ENCODE measurements at regions not wholly inside any gene's neighbourhood (a gene's known extent, or its start where the extent isn't known, plus 50 kb on each side); places are given as distances from the start of the nearest gene placed in this dataset.
"Not testable (repeated sequence)": the region's sequence is repeated elsewhere in the genome, so short reads cannot be mapped to it uniquely, and the experiment has no call there.

- DNase-seq: no peak
Observed at GRCh38 chr5:1960595-1961303, 78.0 kb upstream of the IRX4 start.

- DNase-seq: no peak
Observed at GRCh38 chr5:1959725-1960581, 77.2 kb upstream of the IRX4 start.

- DNase-seq: no peak
Observed at GRCh38 chr5:1959231-1959630, 76.5 kb upstream of the IRX4 start.

GRCh38 chr5:1958211-1959010 is 75.7 kb upstream of the IRX4 start:
- no peak for DNase-seq

GRCh38 chr5:1955586-1955985 is 72.9 kb upstream of the IRX4 start:
- no peak for DNase-seq

GRCh38 chr5:1953710-1954109 is 71.0 kb upstream of the IRX4 start:
- DNase-seq: not testable (repeated sequence)

GRCh38 chr5:1952444-1953099 is 69.8 kb upstream of the IRX4 start:
- no peak for DNase-seq

- DNase-seq: no peak
Observed at GRCh38 chr5:1952021-1952420, 69.3 kb upstream of the IRX4 start.

GRCh38 chr5:1951165-1951816 is 68.6 kb upstream of the IRX4 start:
- no peak for DNase-seq

- DNase-seq: no peak
Observed at GRCh38 chr5:1950708-1951103, 68.0 kb upstream of the IRX4 start.

GRCh38 chr5:1950096-1950707 is 67.5 kb upstream of the IRX4 start:
- DNase-seq: no peak

GRCh38 chr5:1949253-1949652 is 66.5 kb upstream of the IRX4 start:
- DNase-seq: no peak

- no peak for DNase-seq
Observed at GRCh38 chr5:1948663-1949191, 66.0 kb upstream of the IRX4 start.

GRCh38 chr5:1948111-1948510 is 65.4 kb upstream of the IRX4 start:
- DNase-seq: no peak

GRCh38 chr5:1946776-1947175 is 64.1 kb upstream of the IRX4 start:
- DNase-seq: no peak

- no peak for DNase-seq
Observed at GRCh38 chr5:1946122-1946677, 63.5 kb upstream of the IRX4 start.

- no peak for DNase-seq
Observed at GRCh38 chr5:1945606-1946005, 62.9 kb upstream of the IRX4 start.

- DNase-seq: no peak
Observed at GRCh38 chr5:1944408-1944807, 61.7 kb upstream of the IRX4 start.

- DNase-seq: no peak
Observed at GRCh38 chr5:1943481-1943880, 60.8 kb upstream of the IRX4 start.

GRCh38 chr5:1942630-1943029 is 59.9 kb upstream of the IRX4 start:
- no peak for DNase-seq

Measured in muscle of arm (tissue), 1 donor.